ENCODE measurements at regions not wholly inside any gene's neighbourhood (a gene's known extent, or its start where the extent isn't known, plus 50 kb on each side); places are given as distances from the start of the nearest gene placed in this dataset.

- no peak for TF ChIP-seq SUZ12 (IDR thresholded peaks at IDR 0.05; ENCODE audit: extremely low read depth, insufficient read depth, insufficient read length)
- TF ChIP-seq ZNF274 (IDR thresholded peaks at IDR 0.05; ENCODE audit: low read depth, low read length) = no peak
Measured at GRCh38 chr7:54338319-54338718, 203.9 kb upstream of the VSTM2A start.

All from NT2/D1 (cell line).